Forelimb muscle (tissue), 1 donor: ENCODE measurements at regions not wholly inside any gene's neighbourhood (a gene's known extent, or its start where the extent isn't known, plus 50 kb on each side); places are given as distances from the start of the nearest gene placed in this dataset.
"Not testable (repeated sequence)": the region's sequence is repeated elsewhere in the genome, so short reads cannot be mapped to it uniquely, and the experiment has no call there.

Source experiments
- DNase-seq: peaks from one replicate; pipeline ENCODE4 v3.0.0-alpha.2; 2013; ENCODE audit warnings: low read depth

GRCh38 chrX:96204928-96205327 lies 479.7 kb upstream of the DIAPH2 start:
- DNase-seq: no peak

- DNase-seq: no peak
Observed at GRCh38 chrX:96211953-96212352, 472.7 kb upstream of the DIAPH2 start.

- DNase-seq: not testable (repeated sequence)
Observed at GRCh38 chrX:96214681-96215080, 470.0 kb upstream of the DIAPH2 start.

GRCh38 chrX:96224279-96224678 lies 460.4 kb upstream of the DIAPH2 start:
- DNase-seq: no peak

- peak; percentile 36 for DNase-seq
Observed at GRCh38 chrX:96244955-96245354, 439.7 kb upstream of the DIAPH2 start.

GRCh38 chrX:96246436-96246835 lies 438.2 kb upstream of the DIAPH2 start:
- no peak for DNase-seq
